Neural progenitor cell (in vitro differentiated cells): ENCODE measurements at regions not wholly inside any gene's neighbourhood (a gene's known extent, or its start where the extent isn't known, plus 50 kb on each side); places are given as distances from the start of the nearest gene placed in this dataset.

Experiments
- DNase-seq: peaks from one replicate; pipeline ENCODE4 v3.0.0-alpha.2; 2016; ENCODE audit warnings: low spot score
- H2AFZ ChIP-seq: fragments of 200-600 bp; sonication (generic); replicated peaks from 2 replicates; pipeline ENCODE4 v1.6.1; 2016; ENCODE audit warnings: antibody characterized with exemption
- H3F3A ChIP-seq: fragments of 200-600 bp; sonication (generic); 2 replicates; pipeline ENCODE4 v1.6.1; 2016; ENCODE audit warnings: antibody characterized with exemption, low read depth
- H3K27ac ChIP-seq: fragments of 200-600 bp; sonication (generic); 2 replicates; pipeline ENCODE4 v1.5.1; 2016; ENCODE audit warnings: mild to moderate bottlenecking
- H3K27me3 ChIP-seq: fragments of 200-600 bp; sonication (generic); 2 replicates; pipeline ENCODE4 v1.6.1; 2016; ENCODE audit warnings: mild to moderate bottlenecking, moderate library complexity
- H3K36me3 ChIP-seq: fragments of 200-600 bp; sonication (generic); 2 replicates; pipeline ENCODE4 v1.5.1; 2016
- H3K4me1 ChIP-seq: fragments of 200-600 bp; sonication (generic); 2 replicates; pipeline ENCODE4 v1.6.1; 2016; ENCODE audit warnings: mixed run types
- H3K4me2 ChIP-seq: fragments of 200-600 bp; sonication (generic); 2 replicates; pipeline ENCODE4 v1.6.1; 2016
- H3K4me3 ChIP-seq: fragments of 200-600 bp; sonication (generic); 2 replicates; pipeline ENCODE4 v1.5.1; 2016
- H3K79me2 ChIP-seq: fragments of 200-600 bp; sonication (generic); 2 replicates; pipeline ENCODE4 v1.6.1; 2016; ENCODE audit warnings: low read depth
- H3K9ac ChIP-seq: fragments of 200-600 bp; sonication (generic); 2 replicates; pipeline ENCODE4 v1.6.1; 2016
- H3K9me3 ChIP-seq: fragments of 200-600 bp; sonication (generic); 2 replicates; pipeline ENCODE4 v1.5.1; 2016; ENCODE audit warnings: low read depth
- H4K20me1 ChIP-seq: fragments of 200-600 bp; sonication (generic); 2 replicates; pipeline ENCODE4 v1.6.1; 2016; ENCODE audit warnings: low read depth
- H3K27ac Mint-ChIP-seq: 3 replicates; pipeline ENCODE4 v1.8.0; 2021; ENCODE audit warnings: mixed read lengths
- H3K27me3 Mint-ChIP-seq: 2 replicates; pipeline ENCODE4 v1.8.0; 2022; ENCODE audit warnings: low read depth, mild to moderate bottlenecking, inconsistent platforms, moderate library complexity, mixed read lengths; ENCODE audit not compliant: insufficient read depth
- H3K36me3 Mint-ChIP-seq: 3 replicates; pipeline ENCODE4 v1.8.0; 2021; ENCODE audit warnings: mixed read lengths
- H3K4me1 Mint-ChIP-seq: 3 replicates; pipeline ENCODE4 v1.8.0; 2021; ENCODE audit warnings: mixed read lengths
- H3K4me3 Mint-ChIP-seq: 3 replicates; pipeline ENCODE4 v1.8.0; 2021; ENCODE audit warnings: mild to moderate bottlenecking, moderate library complexity, mixed read lengths
- H3K9me3 Mint-ChIP-seq: 3 replicates; pipeline ENCODE4 v1.8.0; 2020; ENCODE audit warnings: mixed read lengths
- CTCF ChIP-seq: fragments of 200-600 bp; sonication (generic); IDR thresholded peaks from 2 replicates; pipeline ENCODE4 v1.5.1; 2017; ENCODE audit warnings: antibody characterized with exemption, mild to moderate bottlenecking
- EZH2 ChIP-seq: fragments of 200-600 bp; sonication (generic); IDR thresholded peaks from 2 replicates; pipeline ENCODE4 v1.6.1; 2017; ENCODE audit warnings: antibody characterized with exemption, mild to moderate bottlenecking, moderate library complexity
- EZH2phosphoT487 ChIP-seq: fragments of 200-600 bp; sonication (generic); IDR thresholded peaks from 2 replicates; pipeline ENCODE4 v1.6.1; 2017; ENCODE audit warnings: antibody characterized with exemption

DNA sequence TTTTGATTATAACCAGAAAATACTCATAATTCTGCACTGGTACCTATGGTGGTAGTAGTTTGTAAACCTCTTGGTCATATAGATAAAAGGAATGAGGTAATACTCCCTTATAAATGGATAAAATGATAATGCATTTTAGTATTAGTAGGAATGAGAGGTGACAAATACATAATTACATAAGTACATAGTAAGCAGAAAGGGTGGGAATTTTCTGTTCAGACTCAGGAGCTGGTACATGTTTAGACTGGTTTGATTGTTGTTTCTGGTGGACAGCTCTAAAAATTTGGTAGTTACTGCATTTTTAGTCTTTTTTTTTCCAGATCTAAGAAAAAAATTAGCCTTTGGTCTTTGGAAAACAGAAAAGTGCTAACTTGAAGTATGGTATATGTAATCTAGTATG, 70.4 kb upstream of the AGA start:
- no peaks in the 10 kb centered on the region for H3K27me3 Mint-ChIP-seq
- no peaks in the 10 kb centered on the region for H3K9me3 ChIP-seq

DNA sequence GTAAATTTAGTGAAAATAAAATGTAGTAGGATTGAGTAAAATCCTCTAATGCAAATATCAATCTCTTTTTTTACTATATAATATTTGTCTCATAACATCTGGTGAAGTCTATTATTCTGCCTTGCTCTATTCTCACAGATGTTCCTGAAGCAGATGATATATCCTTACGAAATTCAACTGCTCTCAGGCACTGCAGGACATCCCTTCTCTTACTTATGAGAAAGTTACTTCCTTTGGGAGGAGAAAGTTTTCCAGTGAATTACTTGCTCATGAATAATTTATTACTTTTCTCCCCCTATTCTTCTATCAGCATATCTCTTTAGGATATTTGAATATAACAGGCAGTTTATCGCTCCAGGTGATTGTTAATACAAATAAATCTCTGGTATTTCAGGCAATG, 75.6 kb upstream of the AGA start:
- Histone ChIP-seq H3K9ac (no peak overlapping the region), H3K9me3 (no peaks in the 10 kb centered on the region), H2AFZ (no peak overlapping the region), H3K36me3 (no peaks in the 10 kb centered on the region), H3K27me3 (no peaks in the 10 kb centered on the region), H3K4me3 (no peak overlapping the region), H3F3A (no peaks in the 10 kb centered on the region), H3K4me1 (no peaks in the 10 kb centered on the region), H4K20me1 (no peaks in the 10 kb centered on the region), H3K79me2 (no peaks in the 10 kb centered on the region), H3K27ac (no peak overlapping the region), H3K4me2 (no peak overlapping the region)
- no peak for DNase-seq
- Mint-ChIP-seq H3K27ac (no peak overlapping the region), H3K4me1 (peaks cover 7% of the 10 kb centered on the region), H3K4me3 (no peak overlapping the region), H3K36me3 (no peaks in the 10 kb centered on the region), H3K9me3 (peaks cover 7% of the 10 kb centered on the region), H3K27me3 (no peaks in the 10 kb centered on the region)
- TF ChIP-seq EZH2phosphoT487 (no peak), EZH2 (no peak), CTCF (no peak)

More for the DNA sequence above, 70.4 kb upstream of the AGA start:
- no peak overlapping the region for H3K27ac Mint-ChIP-seq
- H3K36me3 Mint-ChIP-seq = no peaks in the 10 kb centered on the region
- Histone ChIP-seq H3F3A (no peaks in the 10 kb centered on the region), H2AFZ (no peak overlapping the region), H3K9ac (no peak overlapping the region), H3K36me3 (no peaks in the 10 kb centered on the region), H4K20me1 (no peaks in the 10 kb centered on the region), H3K27ac (no peak overlapping the region), H3K27me3 (no peaks in the 10 kb centered on the region), H3K4me1 (no peaks in the 10 kb centered on the region), H3K4me2 (no peak overlapping the region), H3K4me3 (no peak overlapping the region), H3K79me2 (no peaks in the 10 kb centered on the region)
- no peak for DNase-seq
- no peak overlapping the region for H3K4me3 Mint-ChIP-seq
- TF ChIP-seq CTCF = no peak
- no peaks in the 10 kb centered on the region for H3K9me3 Mint-ChIP-seq
- H3K4me1 Mint-ChIP-seq = peaks cover 3% of the 10 kb centered on the region

DNA sequence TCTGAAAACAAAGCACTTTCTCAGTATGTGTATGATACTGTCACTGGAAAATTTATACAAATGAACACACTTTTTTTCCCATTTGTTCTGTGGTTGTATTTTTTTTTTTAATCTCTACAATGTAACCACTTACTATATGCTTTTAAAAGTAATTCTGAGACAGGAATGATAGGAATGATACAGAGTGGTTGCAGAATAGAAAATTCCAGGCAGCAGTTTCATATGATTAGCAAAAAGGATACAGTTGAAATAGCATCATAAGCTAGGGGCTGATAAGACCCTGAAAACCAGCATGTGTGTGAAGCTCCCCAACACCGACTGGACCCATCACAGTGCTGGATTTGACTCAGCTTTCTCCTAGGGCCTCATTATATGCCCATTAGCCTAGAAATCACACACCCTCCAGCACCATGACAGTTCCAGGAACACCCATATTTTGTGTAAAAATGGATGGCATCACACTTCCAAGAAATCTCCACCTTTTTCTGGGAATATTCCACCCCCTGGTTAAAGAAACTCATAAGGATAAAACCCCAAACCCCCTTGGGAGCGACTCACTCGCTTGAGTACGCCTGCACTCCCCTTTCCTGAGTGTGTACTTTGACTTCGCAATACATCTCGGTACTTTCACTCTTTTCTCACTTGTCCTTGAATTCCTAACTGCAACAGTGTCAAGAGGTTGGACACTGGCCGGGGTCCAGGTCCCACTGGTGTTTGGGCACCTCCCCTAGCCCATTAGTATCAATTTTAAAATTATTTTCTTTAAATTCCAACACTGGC, 77.4 kb upstream of the AGA start:
- Histone ChIP-seq H3K27me3 (no peaks in the 10 kb centered on the region), H4K20me1 (no peaks in the 10 kb centered on the region), H3K9me3 (no peaks in the 10 kb centered on the region), H3K4me3 (no peak overlapping the region), H3F3A (no peaks in the 10 kb centered on the region), H3K79me2 (no peaks in the 10 kb centered on the region), H2AFZ (no peak overlapping the region), H3K4me2 (no peak overlapping the region), H3K4me1 (no peaks in the 10 kb centered on the region), H3K27ac (no peak overlapping the region), H3K36me3 (no peaks in the 10 kb centered on the region), H3K9ac (no peak overlapping the region)
- H3K36me3 Mint-ChIP-seq = no peaks in the 10 kb centered on the region
- H3K9me3 Mint-ChIP-seq = peaks cover 15% of the 10 kb centered on the region
- H3K27me3 Mint-ChIP-seq = no peaks in the 10 kb centered on the region
- DNase-seq = no peak
- no peak overlapping the region for H3K27ac Mint-ChIP-seq
- no peak overlapping the region for H3K4me3 Mint-ChIP-seq
- H3K4me1 Mint-ChIP-seq = peaks cover 7% of the 10 kb centered on the region
- no peak for TF ChIP-seq EZH2phosphoT487

DNA sequence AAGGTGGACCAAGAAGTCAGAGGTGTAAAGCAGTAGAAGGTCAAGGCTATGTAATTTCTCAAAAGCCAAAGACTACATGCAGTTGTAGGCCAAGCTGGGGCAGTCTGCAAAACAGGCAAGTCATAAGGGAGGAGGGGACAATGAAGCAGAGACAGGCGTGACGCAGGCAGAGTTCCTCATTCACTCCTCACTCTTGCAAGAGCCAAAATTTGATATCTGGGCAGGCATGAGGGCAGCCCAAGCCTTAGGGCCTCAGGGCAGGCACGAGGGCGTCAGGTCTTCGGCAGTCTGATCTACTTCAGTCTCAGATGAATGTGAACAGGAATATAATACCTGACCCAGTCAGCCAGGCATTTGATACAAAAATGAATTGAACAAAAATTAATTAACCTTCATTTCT, 86.4 kb upstream of the AGA start:
- DNase-seq = no peak
- Histone ChIP-seq H2AFZ (no peak overlapping the region), H3F3A (no peaks in the 10 kb centered on the region), H3K36me3 (no peaks in the 10 kb centered on the region), H3K79me2 (no peaks in the 10 kb centered on the region), H3K27ac (no peak overlapping the region), H3K27me3 (no peaks in the 10 kb centered on the region), H3K9ac (no peak overlapping the region), H3K4me3 (no peak overlapping the region), H4K20me1 (no peaks in the 10 kb centered on the region), H3K9me3 (no peaks in the 10 kb centered on the region), H3K4me2 (no peak overlapping the region), H3K4me1 (peaks cover 7% of the 10 kb centered on the region)
- H3K27ac Mint-ChIP-seq = no peak overlapping the region
- no peaks in the 10 kb centered on the region for H3K36me3 Mint-ChIP-seq
- no peaks in the 10 kb centered on the region for H3K27me3 Mint-ChIP-seq
- peaks cover 7% of the 10 kb centered on the region for H3K9me3 Mint-ChIP-seq
- H3K4me3 Mint-ChIP-seq = no peak overlapping the region
- TF ChIP-seq CTCF = no peak
- peaks cover 12% of the 10 kb centered on the region for H3K4me1 Mint-ChIP-seq
